Smooth muscle cell (in vitro differentiated cells): ENCODE measurements at regions not wholly inside any gene's neighbourhood (a gene's known extent, or its start where the extent isn't known, plus 50 kb on each side); places are given as distances from the start of the nearest gene placed in this dataset.
"Not testable (repeated sequence)": the region's sequence is repeated elsewhere in the genome, so short reads cannot be mapped to it uniquely, and the experiment has no call there.

Experiments
- DNase-seq: peaks from one replicate; lab custom pipeline; 2025; ENCODE audit not compliant: unreplicated experiment; lab: John Stamatoyannopoulos, UW
- H2AFZ ChIP-seq: fragments of 200-600 bp; sonication (generic); 2 replicates; pipeline ENCODE4 v1.6.0; 2016; ENCODE audit warnings: antibody characterized with exemption, low read depth, mild to moderate bottlenecking
- H3F3A ChIP-seq: fragments of 200-600 bp; sonication (generic); 2 replicates; pipeline ENCODE4 v1.6.0; 2017; ENCODE audit warnings: antibody characterized with exemption, low read depth
- H3K27ac ChIP-seq: fragments of 200-600 bp; sonication (generic); 2 replicates; pipeline ENCODE4 v1.5.1; 2016; ENCODE audit warnings: low read depth, mild to moderate bottlenecking
- H3K27me3 ChIP-seq: fragments of 200-600 bp; sonication (generic); 2 replicates; pipeline ENCODE4 v1.6.1; 2016; ENCODE audit warnings: low read depth, mild to moderate bottlenecking
- H3K36me3 ChIP-seq: fragments of 200-600 bp; sonication (generic); 2 replicates; pipeline ENCODE4 v1.5.1; 2016; ENCODE audit warnings: low read depth
- H3K4me1 ChIP-seq: fragments of 200-600 bp; sonication (generic); 2 replicates; pipeline ENCODE4 v1.5.1; 2016; ENCODE audit warnings: low read depth
- H3K4me2 ChIP-seq: fragments of 200-600 bp; sonication (generic); 2 replicates; pipeline ENCODE4 v1.6.0; 2016; ENCODE audit warnings: mild to moderate bottlenecking
- H3K4me3 ChIP-seq: fragments of 200-600 bp; sonication (generic); 2 replicates; pipeline ENCODE4 v1.5.1; 2016; ENCODE audit warnings: mild to moderate bottlenecking
- H3K79me2 ChIP-seq: fragments of 200-600 bp; sonication (generic); 2 replicates; pipeline ENCODE4 v1.6.0; 2016; ENCODE audit warnings: low read depth, mild to moderate bottlenecking
- H3K9ac ChIP-seq: fragments of 200-600 bp; sonication (generic); 2 replicates; pipeline ENCODE4 v1.6.0; 2016; ENCODE audit warnings: low read depth
- H3K9me3 ChIP-seq: fragments of 200-600 bp; sonication (generic); replicated peaks from 2 replicates; pipeline ENCODE4 v1.5.1; 2016; ENCODE audit warnings: low read depth
- H4K20me1 ChIP-seq: fragments of 200-600 bp; sonication (generic); 2 replicates; pipeline ENCODE4 v1.6.0; 2016; ENCODE audit warnings: low read depth
- WGBS: methylation state at CpG from one replicate; pipeline ENCODE4 v1.1.7; 2016; ENCODE audit warnings: low lambda C conversion rate; 5-methylcytosine and 5-hydroxymethylcytosine counted together
- TF ChIP-seq, protein P1 (sequence below): fragments of 200-600 bp; sonication (generic); IDR thresholded peaks from 2 replicates; pipeline ENCODE4 v1.5.1; 2017; ENCODE audit warnings: borderline replicate concordance, mild to moderate bottlenecking, antibody characterized with exemption; ENCODE audit not compliant: insufficient read depth, poor library complexity, severe bottlenecking

DNA sequence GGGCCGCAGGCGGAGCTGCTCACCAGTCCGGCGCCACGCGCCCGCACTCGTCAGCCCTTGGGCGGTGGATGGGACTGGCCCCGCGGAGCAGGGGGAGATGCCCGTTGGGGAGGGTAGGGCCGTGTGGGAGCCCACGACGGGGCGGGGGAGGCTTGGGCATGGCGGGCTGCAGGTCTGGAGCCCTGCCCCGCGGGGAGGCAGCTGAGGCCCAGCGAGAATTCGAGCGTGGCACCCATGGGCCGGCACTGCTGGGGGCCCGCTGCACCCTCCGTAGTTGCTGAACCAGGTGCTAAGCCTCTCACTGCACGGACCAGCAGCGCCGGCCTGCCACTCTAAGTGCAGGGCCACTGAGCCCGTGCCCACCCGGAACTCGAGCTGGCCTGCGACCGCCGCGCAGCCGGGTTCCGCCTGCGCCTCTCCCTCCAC is 182.4 kb upstream of the ERBB4 start:
- Histone ChIP-seq H3K9me3 (no peaks in the 10 kb centered on the region), H3K4me2 (no peak overlapping the region), H4K20me1 (no peaks in the 10 kb centered on the region), H3K27ac (no peak overlapping the region), H3K4me1 (no peaks in the 10 kb centered on the region), H3K27me3 (no peaks in the 10 kb centered on the region), H3K4me3 (no peak overlapping the region), H3K79me2 (no peaks in the 10 kb centered on the region), H2AFZ (no peak overlapping the region), H3K9ac (no peak overlapping the region), H3F3A (no peaks in the 10 kb centered on the region), H3K36me3 (no peaks in the 10 kb centered on the region)
- no peak for DNase-seq
- TF ChIP-seq, protein P1, sequence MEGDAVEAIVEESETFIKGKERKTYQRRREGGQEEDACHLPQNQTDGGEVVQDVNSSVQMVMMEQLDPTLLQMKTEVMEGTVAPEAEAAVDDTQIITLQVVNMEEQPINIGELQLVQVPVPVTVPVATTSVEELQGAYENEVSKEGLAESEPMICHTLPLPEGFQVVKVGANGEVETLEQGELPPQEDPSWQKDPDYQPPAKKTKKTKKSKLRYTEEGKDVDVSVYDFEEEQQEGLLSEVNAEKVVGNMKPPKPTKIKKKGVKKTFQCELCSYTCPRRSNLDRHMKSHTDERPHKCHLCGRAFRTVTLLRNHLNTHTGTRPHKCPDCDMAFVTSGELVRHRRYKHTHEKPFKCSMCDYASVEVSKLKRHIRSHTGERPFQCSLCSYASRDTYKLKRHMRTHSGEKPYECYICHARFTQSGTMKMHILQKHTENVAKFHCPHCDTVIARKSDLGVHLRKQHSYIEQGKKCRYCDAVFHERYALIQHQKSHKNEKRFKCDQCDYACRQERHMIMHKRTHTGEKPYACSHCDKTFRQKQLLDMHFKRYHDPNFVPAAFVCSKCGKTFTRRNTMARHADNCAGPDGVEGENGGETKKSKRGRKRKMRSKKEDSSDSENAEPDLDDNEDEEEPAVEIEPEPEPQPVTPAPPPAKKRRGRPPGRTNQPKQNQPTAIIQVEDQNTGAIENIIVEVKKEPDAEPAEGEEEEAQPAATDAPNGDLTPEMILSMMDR, result no peak
- WGBS, result 99% methylated on average over 25 of the region's 38 CpGs

DNA sequence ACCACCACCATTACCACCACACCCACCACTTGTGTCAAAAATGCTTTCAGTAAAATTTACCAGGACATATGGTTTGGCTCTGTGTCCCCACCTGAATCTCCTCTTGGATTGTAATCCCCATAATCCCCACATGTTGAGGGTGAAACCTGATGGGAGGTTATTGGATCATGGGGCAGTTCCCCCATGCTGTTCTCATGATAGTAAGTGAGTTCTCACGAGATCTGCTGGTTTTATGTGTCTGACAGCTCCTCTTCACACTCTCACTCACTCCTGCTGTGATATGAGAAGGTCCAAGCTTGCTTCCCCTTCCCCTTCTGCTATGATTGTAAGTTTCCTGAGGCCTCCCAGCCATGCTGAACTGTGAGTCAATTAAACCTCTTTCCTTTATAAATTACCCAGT is 176.8 kb upstream of the ERBB4 start:
- not testable (repeated sequence) for H3K27me3 ChIP-seq, H3K36me3 ChIP-seq, DNase-seq, H3K27ac ChIP-seq, H3K9me3 ChIP-seq, H3K79me2 ChIP-seq, H3K4me1 ChIP-seq, H3K4me2 ChIP-seq, H4K20me1 ChIP-seq, H3K4me3 ChIP-seq, H2AFZ ChIP-seq, H3F3A ChIP-seq, H3K9ac ChIP-seq
- 72% methylated on average over 1 of the region's 1 CpG for WGBS

DNA sequence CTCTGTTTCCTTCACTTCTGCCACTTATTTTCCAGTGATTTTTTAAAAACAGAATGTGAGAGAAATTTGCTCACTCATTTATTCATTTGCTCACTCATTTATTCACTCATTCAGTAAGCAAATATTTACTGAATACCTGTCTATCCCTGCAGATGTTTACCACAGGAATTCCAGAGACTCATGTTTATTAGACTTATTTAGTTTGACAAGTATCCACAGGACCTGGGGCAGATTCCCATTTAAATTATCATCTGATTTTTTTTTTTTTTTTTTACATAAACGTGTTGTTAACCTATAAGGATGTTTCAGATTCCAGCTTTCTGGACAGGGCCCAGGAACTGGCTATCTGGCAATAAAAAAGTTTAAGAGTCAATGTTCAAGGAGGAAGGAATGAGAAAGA is 175.1 kb upstream of the ERBB4 start:
- Histone ChIP-seq H3K79me2 (no peaks in the 10 kb centered on the region), H3F3A (peaks cover 4% of the 10 kb centered on the region), H2AFZ (no peak overlapping the region), H3K36me3 (no peaks in the 10 kb centered on the region), H3K27ac (peak overlapping the region; percentile 87), H3K9ac (no peak overlapping the region), H3K4me1 (no peaks in the 10 kb centered on the region), H3K4me3 (no peak overlapping the region), H3K27me3 (no peaks in the 10 kb centered on the region), H3K9me3 (no peaks in the 10 kb centered on the region), H3K4me2 (no peak overlapping the region), H4K20me1 (no peaks in the 10 kb centered on the region)
- DNase-seq, result no peak
- TF ChIP-seq, protein P1, result no peak
- WGBS, result 74% methylated on average over 1 of the region's 1 CpG

DNA sequence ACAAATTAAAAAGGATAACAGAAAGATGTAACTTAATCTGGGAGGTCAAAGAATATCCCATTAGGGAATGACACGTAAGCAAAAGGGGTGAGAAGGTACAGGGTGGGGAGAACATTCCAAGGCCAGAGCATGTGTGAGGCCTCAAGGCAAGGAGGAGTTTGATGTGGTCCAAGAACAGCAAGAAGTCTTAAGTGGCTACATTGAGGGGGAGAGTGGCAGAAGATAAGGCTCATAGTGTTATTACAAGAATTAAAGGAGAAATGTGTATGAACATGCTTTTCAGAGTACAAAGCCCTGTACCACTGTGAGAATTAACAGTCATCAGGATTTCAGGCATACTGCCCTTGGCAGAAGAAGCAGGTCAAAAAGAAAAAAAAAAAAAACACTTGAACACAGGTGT is 174.4 kb upstream of the ERBB4 start:
- H3K4me3 ChIP-seq, result no peak overlapping the region
- no peaks in the 10 kb centered on the region for H3K79me2 ChIP-seq
- TF ChIP-seq, protein P1, result no peak
- peak overlapping the region; percentile 59 for H3K9ac ChIP-seq
- no peak overlapping the region for H3K4me2 ChIP-seq
- H3K9me3 ChIP-seq, result no peaks in the 10 kb centered on the region
- peaks cover 4% of the 10 kb centered on the region for H3F3A ChIP-seq
- no peak for DNase-seq
- no peaks in the 10 kb centered on the region for H4K20me1 ChIP-seq
- no peaks in the 10 kb centered on the region for H3K27me3 ChIP-seq
- no peaks in the 10 kb centered on the region for H3K36me3 ChIP-seq
- no peaks in the 10 kb centered on the region for H3K4me1 ChIP-seq
- peak overlapping the region; percentile 87 for H3K27ac ChIP-seq
- H2AFZ ChIP-seq, result no peak overlapping the region
- 44% methylated on average over 1 of the region's 1 CpG for WGBS
